ENCODE measurements at regions not wholly inside any gene's neighbourhood (a gene's known extent, or its start where the extent isn't known, plus 50 kb on each side); places are given as distances from the start of the nearest gene placed in this dataset.

DNA sequence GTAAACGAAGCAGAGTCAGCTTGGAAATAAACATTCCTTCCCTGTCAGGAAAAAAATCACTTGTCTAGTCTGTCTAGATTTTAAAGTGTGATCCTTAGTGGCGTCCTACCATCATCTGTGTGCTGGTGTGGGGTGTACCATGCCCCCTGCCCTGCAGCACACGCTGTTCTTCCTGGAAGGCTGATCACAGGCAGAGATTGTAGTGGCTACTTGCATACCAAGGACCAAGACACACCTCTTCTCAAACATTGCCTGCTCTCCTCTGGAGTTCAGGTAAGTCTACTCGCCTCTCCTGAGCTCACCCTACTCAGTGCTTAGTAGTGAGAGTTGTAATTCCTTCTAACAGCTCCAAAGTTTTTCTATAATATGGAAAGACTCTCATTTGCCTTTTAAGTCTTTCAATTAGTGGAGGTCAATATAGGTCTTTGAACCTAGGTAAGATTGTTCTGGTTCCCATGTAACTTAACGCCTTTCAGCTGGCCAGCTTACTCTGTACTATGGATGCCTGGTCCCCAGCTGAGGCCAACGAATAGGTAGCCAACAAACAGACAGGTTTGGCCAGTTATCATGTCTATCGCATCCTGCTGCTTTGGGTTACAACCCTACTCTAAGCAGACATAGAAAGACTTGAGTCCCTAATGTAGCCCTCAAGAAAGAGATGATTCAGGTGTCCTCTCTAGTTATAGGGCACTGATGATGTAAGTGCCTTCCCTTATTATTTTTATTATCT is 55.4 kb downstream of the XCL1 start:
- intact Hi-C loops (cut with micrococcal nuclease) = no loop called here
- H4K20me1 ChIP-seq (ENCODE audit: control insufficient read depth, insufficient read depth, low read length, poor library complexity, severe bottlenecking) = no peaks in the 10 kb centered on the region
- no peaks in the 10 kb centered on the region for H3K4me1 ChIP-seq (ENCODE audit: control insufficient read depth in 2 of 2, insufficient read depth in 2 of 2, low read length in 2 of 2)
- ChIA-PET CTCF (no interaction called here), POLR2A (no interaction called here)
- H3K79me2 ChIP-seq (ENCODE audit: control insufficient read depth, insufficient read depth, low read length) = no peaks in the 10 kb centered on the region
- DNase-seq (no peak), ATAC-seq (ENCODE audit: low read depth) (no peak)
- TF ChIP-seq, protein P1, sequence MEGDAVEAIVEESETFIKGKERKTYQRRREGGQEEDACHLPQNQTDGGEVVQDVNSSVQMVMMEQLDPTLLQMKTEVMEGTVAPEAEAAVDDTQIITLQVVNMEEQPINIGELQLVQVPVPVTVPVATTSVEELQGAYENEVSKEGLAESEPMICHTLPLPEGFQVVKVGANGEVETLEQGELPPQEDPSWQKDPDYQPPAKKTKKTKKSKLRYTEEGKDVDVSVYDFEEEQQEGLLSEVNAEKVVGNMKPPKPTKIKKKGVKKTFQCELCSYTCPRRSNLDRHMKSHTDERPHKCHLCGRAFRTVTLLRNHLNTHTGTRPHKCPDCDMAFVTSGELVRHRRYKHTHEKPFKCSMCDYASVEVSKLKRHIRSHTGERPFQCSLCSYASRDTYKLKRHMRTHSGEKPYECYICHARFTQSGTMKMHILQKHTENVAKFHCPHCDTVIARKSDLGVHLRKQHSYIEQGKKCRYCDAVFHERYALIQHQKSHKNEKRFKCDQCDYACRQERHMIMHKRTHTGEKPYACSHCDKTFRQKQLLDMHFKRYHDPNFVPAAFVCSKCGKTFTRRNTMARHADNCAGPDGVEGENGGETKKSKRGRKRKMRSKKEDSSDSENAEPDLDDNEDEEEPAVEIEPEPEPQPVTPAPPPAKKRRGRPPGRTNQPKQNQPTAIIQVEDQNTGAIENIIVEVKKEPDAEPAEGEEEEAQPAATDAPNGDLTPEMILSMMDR (IDR thresholded peaks at IDR 0.05) = no peak
- no peak for TF ChIP-seq EZH2 (IDR thresholded peaks at IDR 0.05; ENCODE audit: borderline replicate concordance, insufficient read depth, low read depth, low read length, poor library complexity, severe bottlenecking)
- no peaks in the 10 kb centered on the region for H3K36me3 ChIP-seq (replicated peaks in 1 of 2; ENCODE audit: control extremely low read depth in 1 of 2, control insufficient read depth in 1 of 2, extremely low read depth in 1 of 2, insufficient read depth in 2 of 2, low read length in 1 of 2)
- WGBS (ENCODE audit: insufficient coverage) = 72% methylated on average over 3 of the region's 7 CpGs
- no peaks in the 10 kb centered on the region for H3K9me3 ChIP-seq (ENCODE audit: control extremely low read depth in 1 of 3, control insufficient read depth in 2 of 3, insufficient read depth in 1 of 3, low read length in 2 of 3)
- Mint-ChIP-seq H3K9me3 (ENCODE audit: insufficient read depth) (no peaks in the 10 kb centered on the region), H3K27me3 (peaks cover 26% of the 10 kb centered on the region), H3K4me1 (no peaks in the 10 kb centered on the region), H3K27ac (no peak overlapping the region), H3K4me3 (no peak overlapping the region)
- H3K27ac ChIP-seq (ENCODE audit: low read length in 2 of 2) = no peak overlapping the region
- no peak overlapping the region for H2AFZ ChIP-seq (ENCODE audit: insufficient read depth, low read depth, low read length, poor library complexity, severe bottlenecking)
- no peak overlapping the region for H3K4me2 ChIP-seq (replicated peaks; ENCODE audit: low read depth, low read length, poor library complexity, severe bottlenecking)
- no peak overlapping the region for H3K9ac ChIP-seq (ENCODE audit: low read length)
- H3K27me3 ChIP-seq (replicated peaks in 1 of 4; ENCODE audit: control extremely low read depth in 1 of 4, control insufficient read depth in 3 of 4, insufficient read depth in 4 of 4, low read length in 3 of 4) = no peaks in the 10 kb centered on the region
- H3K4me3 ChIP-seq (ENCODE audit: control extremely low read depth in 1 of 5, extremely low read depth in 1 of 5, insufficient read depth in 1 of 5, low read depth in 2 of 5, low read length in 4 of 5) = no peak overlapping the region

DNA sequence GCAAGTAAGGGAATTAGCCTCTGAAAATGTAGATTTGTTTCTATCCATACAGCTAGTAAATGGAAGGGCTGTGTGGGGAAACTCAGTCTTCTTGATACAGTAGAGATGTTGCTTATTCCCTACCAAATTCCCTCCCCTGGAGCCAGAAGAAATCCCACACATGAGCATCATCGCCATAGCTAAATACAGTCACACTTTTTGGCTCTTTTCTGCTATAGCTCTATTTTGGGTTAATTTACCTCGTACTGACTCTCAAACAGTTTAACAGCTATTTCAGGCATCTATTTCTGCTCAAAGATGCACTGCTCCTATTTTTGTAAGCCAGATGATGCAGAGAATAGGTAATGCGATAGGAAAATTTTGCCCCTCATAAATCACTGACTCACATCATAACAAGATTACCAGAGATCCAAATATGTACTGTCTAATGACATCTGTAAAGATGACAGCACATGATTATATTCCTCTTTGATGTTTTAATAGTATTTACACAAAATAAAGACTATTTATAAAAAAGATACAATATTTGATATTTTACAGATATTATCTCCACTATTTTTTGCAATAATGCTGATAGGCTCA is 58.6 kb downstream of the XCL1 start:
- TF ChIP-seq, protein P1 (IDR thresholded peaks at IDR 0.05) = no peak
- no peak overlapping the region for H3K27ac ChIP-seq (ENCODE audit: low read length in 2 of 2)
- intact Hi-C loops (cut with micrococcal nuclease) = no loop called here
- H3K4me2 ChIP-seq (replicated peaks; ENCODE audit: low read depth, low read length, poor library complexity, severe bottlenecking) = no peak overlapping the region
- no peak for DNase-seq
- WGBS (ENCODE audit: insufficient coverage) = 100% methylated on average over 1 of the region's 3 CpGs
- H3K9ac ChIP-seq (ENCODE audit: low read length) = no peak overlapping the region
- H3K9me3 ChIP-seq (ENCODE audit: control extremely low read depth in 1 of 3, control insufficient read depth in 2 of 3, insufficient read depth in 1 of 3, low read length in 2 of 3) = no peaks in the 10 kb centered on the region
- ChIA-PET POLR2A (no interaction called here), CTCF (no interaction called here)
- H3K4me3 ChIP-seq (ENCODE audit: control extremely low read depth in 1 of 5, extremely low read depth in 1 of 5, insufficient read depth in 1 of 5, low read depth in 2 of 5, low read length in 4 of 5) = no peak overlapping the region
- no peak overlapping the region for H2AFZ ChIP-seq (ENCODE audit: insufficient read depth, low read depth, low read length, poor library complexity, severe bottlenecking)
- H3K4me1 ChIP-seq (ENCODE audit: control insufficient read depth in 2 of 2, insufficient read depth in 2 of 2, low read length in 2 of 2) = no peaks in the 10 kb centered on the region
- H3K36me3 ChIP-seq (replicated peaks in 1 of 2; ENCODE audit: control extremely low read depth in 1 of 2, control insufficient read depth in 1 of 2, extremely low read depth in 1 of 2, insufficient read depth in 2 of 2, low read length in 1 of 2) = no peaks in the 10 kb centered on the region
- no peaks in the 10 kb centered on the region for H3K79me2 ChIP-seq (ENCODE audit: control insufficient read depth, insufficient read depth, low read length)
- no peak for ATAC-seq (ENCODE audit: low read depth)
- no peaks in the 10 kb centered on the region for H3K27me3 ChIP-seq (replicated peaks in 1 of 4; ENCODE audit: control extremely low read depth in 1 of 4, control insufficient read depth in 3 of 4, insufficient read depth in 4 of 4, low read length in 3 of 4)
- Mint-ChIP-seq H3K4me3 (no peak overlapping the region), H3K27me3 (peaks cover 27% of the 10 kb centered on the region), H3K27ac (no peak overlapping the region), H3K4me1 (no peaks in the 10 kb centered on the region), H3K9me3 (ENCODE audit: insufficient read depth) (no peaks in the 10 kb centered on the region)
- H4K20me1 ChIP-seq (ENCODE audit: control insufficient read depth, insufficient read depth, low read length, poor library complexity, severe bottlenecking) = no peaks in the 10 kb centered on the region
